ENCODE measurements at regions not wholly inside any gene's neighbourhood (a gene's known extent, or its start where the extent isn't known, plus 50 kb on each side); places are given as distances from the start of the nearest gene placed in this dataset.

DNA sequence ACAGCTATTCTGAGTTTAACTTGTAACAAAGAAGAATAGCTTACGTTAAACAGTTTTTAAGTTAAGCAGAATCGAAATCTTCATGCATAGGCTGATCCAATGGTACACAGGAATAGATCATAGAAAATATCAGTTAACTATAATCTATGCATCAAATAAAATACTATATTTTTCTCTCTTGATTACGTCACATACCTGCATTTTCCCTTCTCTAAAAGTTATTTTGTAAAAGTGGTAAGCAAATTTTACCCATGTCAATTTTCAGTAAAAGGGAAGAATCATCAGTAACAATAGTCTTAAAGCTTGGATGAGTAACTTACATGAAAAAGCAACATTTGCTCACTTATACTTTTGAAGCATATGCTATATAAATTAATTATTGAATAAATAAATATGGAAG, 692.4 kb downstream of the FAT4 start:
- Histone ChIP-seq H3K9me3 (replicated peaks in 1 of 3) (peaks cover 0 to 10% (median 0%) of the 10 kb centered on the region in 3 donors), H3K4me3 (no peak overlapping the region), H3K36me3 (replicated peaks in 1 of 2) (no peaks in the 10 kb centered on the region), H3K4me1 (replicated peaks in 1 of 2) (no peaks in the 10 kb centered on the region), H3K27me3 (no peaks in the 10 kb centered on the region), H3K27ac (no peak overlapping the region)
- intact Hi-C loops (cut with DNase I), result no loop called here
- TF ChIP-seq POLR2A (IDR thresholded peaks at IDR 0.05), result no peak
- TF ChIP-seq, protein P1, sequence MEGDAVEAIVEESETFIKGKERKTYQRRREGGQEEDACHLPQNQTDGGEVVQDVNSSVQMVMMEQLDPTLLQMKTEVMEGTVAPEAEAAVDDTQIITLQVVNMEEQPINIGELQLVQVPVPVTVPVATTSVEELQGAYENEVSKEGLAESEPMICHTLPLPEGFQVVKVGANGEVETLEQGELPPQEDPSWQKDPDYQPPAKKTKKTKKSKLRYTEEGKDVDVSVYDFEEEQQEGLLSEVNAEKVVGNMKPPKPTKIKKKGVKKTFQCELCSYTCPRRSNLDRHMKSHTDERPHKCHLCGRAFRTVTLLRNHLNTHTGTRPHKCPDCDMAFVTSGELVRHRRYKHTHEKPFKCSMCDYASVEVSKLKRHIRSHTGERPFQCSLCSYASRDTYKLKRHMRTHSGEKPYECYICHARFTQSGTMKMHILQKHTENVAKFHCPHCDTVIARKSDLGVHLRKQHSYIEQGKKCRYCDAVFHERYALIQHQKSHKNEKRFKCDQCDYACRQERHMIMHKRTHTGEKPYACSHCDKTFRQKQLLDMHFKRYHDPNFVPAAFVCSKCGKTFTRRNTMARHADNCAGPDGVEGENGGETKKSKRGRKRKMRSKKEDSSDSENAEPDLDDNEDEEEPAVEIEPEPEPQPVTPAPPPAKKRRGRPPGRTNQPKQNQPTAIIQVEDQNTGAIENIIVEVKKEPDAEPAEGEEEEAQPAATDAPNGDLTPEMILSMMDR (IDR thresholded peaks at IDR 0.05), result no peak
- 76 to 81% (median 80%) methylated on average over 3 of the region's 3 CpGs for WGBS, 4 donors
- no peak for DNase-seq

DNA sequence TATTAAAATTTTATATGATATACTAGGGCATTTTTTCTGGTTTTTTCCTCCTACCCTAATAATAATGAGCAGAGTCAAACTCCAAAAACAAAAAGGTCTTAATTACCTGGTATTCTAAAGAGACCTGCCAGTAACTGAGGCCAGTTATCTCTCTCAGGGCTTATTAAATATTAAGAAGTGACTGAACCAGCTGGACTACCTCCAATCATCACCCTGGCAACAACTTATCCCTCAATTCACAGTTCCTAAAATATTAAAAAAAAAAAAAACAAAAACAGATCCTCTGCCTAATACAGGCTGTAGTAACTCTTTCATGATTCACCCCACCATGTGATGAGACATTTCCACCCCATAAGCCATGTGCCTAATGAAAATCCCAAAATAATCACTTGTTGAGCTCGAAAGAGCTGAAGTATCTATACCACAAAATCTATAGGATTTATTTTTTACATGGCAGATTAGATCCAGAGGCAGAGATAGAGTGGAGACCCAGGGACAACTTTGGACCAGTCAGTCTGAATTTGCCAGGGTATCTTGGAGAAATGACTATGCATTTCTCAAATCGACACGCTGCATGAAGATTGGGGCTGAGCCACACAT, 698.0 kb downstream of the FAT4 start:
- no peaks in the 10 kb centered on the region for H3K27me3 ChIP-seq

DNA sequence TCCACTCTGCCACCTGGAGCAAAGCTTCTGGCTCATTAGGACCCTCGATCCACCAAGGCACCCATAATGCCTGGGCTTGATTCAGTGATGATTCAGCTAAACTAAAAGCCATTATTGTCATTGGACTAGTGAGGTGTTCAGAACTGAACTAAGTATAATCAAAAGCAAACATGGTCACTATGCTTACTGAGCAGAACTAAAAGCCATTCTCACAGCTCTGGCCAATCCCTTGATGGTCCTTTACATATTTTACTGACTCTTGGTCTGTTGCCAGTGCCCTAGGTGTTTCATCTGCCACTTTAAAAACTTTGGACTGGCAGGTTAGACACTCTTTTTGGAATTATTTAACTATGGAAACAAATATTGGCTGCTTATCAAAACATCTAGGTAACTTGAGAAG, 703.5 kb downstream of the FAT4 start:
- WGBS, 4 donors, result 74 to 85% (median 79%) methylated on average over 1 of the region's 1 CpG
- no peaks in the 10 kb centered on the region for H3K4me1 ChIP-seq (replicated peaks in 1 of 2)
- H3K27me3 ChIP-seq, result no peaks in the 10 kb centered on the region
- H3K9me3 ChIP-seq (replicated peaks in 1 of 3), result no peaks in the 10 kb centered on the region
- H3K36me3 ChIP-seq (replicated peaks in 1 of 2), result no peaks in the 10 kb centered on the region
- no peak overlapping the region for H3K27ac ChIP-seq
- intact Hi-C loops (cut with DNase I), result no loop called here
- DNase-seq, result no peak
- H3K4me3 ChIP-seq, result no peak overlapping the region
- TF ChIP-seq, protein P1 (IDR thresholded peaks at IDR 0.05), result no peak
- TF ChIP-seq POLR2A (IDR thresholded peaks at IDR 0.05), result no peak

More for the DNA sequence above, 698.0 kb downstream of the FAT4 start:
- intact Hi-C loops (cut with DNase I), result no loop called here
- no peaks in the 10 kb centered on the region for H3K4me1 ChIP-seq (replicated peaks in 1 of 2)
- TF ChIP-seq, protein P1 (IDR thresholded peaks at IDR 0.05), result no peak
- TF ChIP-seq POLR2A (IDR thresholded peaks at IDR 0.05), result no peak
- WGBS, 4 donors, result 71 to 90% (median 83%) methylated on average over 3 of the region's 3 CpGs
- H3K9me3 ChIP-seq (replicated peaks in 1 of 3), result peaks cover 0 to 10% (median 0%) of the 10 kb centered on the region in 3 donors
- DNase-seq, result no peak
- H3K4me3 ChIP-seq, result no peak overlapping the region
- no peak overlapping the region for H3K27ac ChIP-seq
- H3K36me3 ChIP-seq (replicated peaks in 1 of 2), result no peaks in the 10 kb centered on the region

DNA sequence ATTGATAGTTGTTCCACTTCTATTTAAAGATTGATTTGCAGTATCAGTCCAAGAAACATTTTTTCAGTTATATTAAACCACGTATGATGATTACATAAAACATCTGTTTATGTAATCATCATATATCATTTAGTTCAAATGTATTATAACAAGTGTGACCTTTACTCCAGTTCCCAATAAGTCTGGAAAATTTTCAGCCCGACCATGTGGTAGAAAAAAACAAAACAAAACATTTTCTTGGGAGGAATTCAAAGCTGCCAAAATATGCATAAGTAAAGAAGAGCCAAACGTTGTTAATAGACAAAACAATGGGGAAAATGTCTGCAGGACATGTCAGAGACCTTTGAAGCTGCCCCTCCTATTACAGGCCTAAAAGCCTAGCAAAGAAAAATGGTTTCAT, 709.1 kb downstream of the FAT4 start:
- Histone ChIP-seq H3K9me3 (replicated peaks in 1 of 3) (no peaks in the 10 kb centered on the region), H3K4me1 (replicated peaks in 1 of 2) (no peaks in the 10 kb centered on the region), H3K27ac (no peak overlapping the region), H3K27me3 (no peaks in the 10 kb centered on the region), H3K4me3 (no peak overlapping the region), H3K36me3 (replicated peaks in 1 of 2) (no peaks in the 10 kb centered on the region)
- DNase-seq, result no peak
- TF ChIP-seq, protein P1 (IDR thresholded peaks at IDR 0.05), result no peak
- TF ChIP-seq POLR2A (IDR thresholded peaks at IDR 0.05), result no peak
- 17 to 36% (median 25%) methylated on average over 3 of the region's 3 CpGs for WGBS, 4 donors
- intact Hi-C loops (cut with DNase I), result no loop called here
